ENCODE measurements at regions not wholly inside any gene's neighbourhood (a gene's known extent, or its start where the extent isn't known, plus 50 kb on each side); places are given as distances from the start of the nearest gene placed in this dataset.
"Not testable (repeated sequence)": the region's sequence is repeated elsewhere in the genome, so short reads cannot be mapped to it uniquely, and the experiment has no call there.

GRCh38 chr15:21738003-21738402 is 139.5 kb downstream of the POTEB start:
- H3K4me3 ChIP-seq (ENCODE audit: low read length); H3K27ac ChIP-seq (ENCODE audit: low read length); ATAC-seq; H3K4me1 ChIP-seq (ENCODE audit: control insufficient read depth, insufficient read depth, low read length); H3K27me3 ChIP-seq (ENCODE audit: control insufficient read depth, insufficient read depth); intact Hi-C loops (cut with DNase I); DNase-seq; H3K9me3 ChIP-seq (ENCODE audit: control insufficient read depth, low read length): not testable (repeated sequence)
- no CpG with 5 or more reads among the region's 7 CpGs for WGBS

- ATAC-seq; intact Hi-C loops (cut with DNase I); H3K27ac ChIP-seq (ENCODE audit: low read length); DNase-seq; H3K27me3 ChIP-seq (ENCODE audit: control insufficient read depth, insufficient read depth); H3K9me3 ChIP-seq (ENCODE audit: control insufficient read depth, low read length); H3K4me3 ChIP-seq (ENCODE audit: low read length); H3K4me1 ChIP-seq (ENCODE audit: control insufficient read depth, insufficient read depth, low read length): not testable (repeated sequence)
- no CpG with 5 or more reads among the region's 3 CpGs for whole genome bisulfite sequencing
These were observed 141.1 kb downstream of the POTEB start for GRCh38 chr15:21736443-21736842.

- intact Hi-C loops (cut with DNase I); H3K4me3 ChIP-seq (ENCODE audit: low read length); H3K27ac ChIP-seq (ENCODE audit: low read length); DNase-seq; ATAC-seq; H3K4me1 ChIP-seq (ENCODE audit: control insufficient read depth, insufficient read depth, low read length); H3K9me3 ChIP-seq (ENCODE audit: control insufficient read depth, low read length); H3K27me3 ChIP-seq (ENCODE audit: control insufficient read depth, insufficient read depth): not testable (repeated sequence)
- WGBS = no CpG with 5 or more reads among the region's 1 CpG
These were observed 141.7 kb downstream of the POTEB start for GRCh38 chr15:21735837-21736236.

- H3K27me3 ChIP-seq (ENCODE audit: control insufficient read depth, insufficient read depth); H3K9me3 ChIP-seq (ENCODE audit: control insufficient read depth, low read length); H3K4me1 ChIP-seq (ENCODE audit: control insufficient read depth, insufficient read depth, low read length); intact Hi-C loops (cut with DNase I); H3K27ac ChIP-seq (ENCODE audit: low read length); H3K4me3 ChIP-seq (ENCODE audit: low read length); ATAC-seq; DNase-seq: not testable (repeated sequence)
- WGBS = no CpG with 5 or more reads among the region's 7 CpGs
These were observed 142.2 kb downstream of the POTEB start for GRCh38 chr15:21735368-21735767.

- intact Hi-C loops (cut with DNase I); H3K4me1 ChIP-seq (ENCODE audit: control insufficient read depth, insufficient read depth, low read length); ATAC-seq; H3K4me3 ChIP-seq (ENCODE audit: low read length); H3K9me3 ChIP-seq (ENCODE audit: control insufficient read depth, low read length); H3K27ac ChIP-seq (ENCODE audit: low read length); DNase-seq; H3K27me3 ChIP-seq (ENCODE audit: control insufficient read depth, insufficient read depth): not testable (repeated sequence)
- no CpG with 5 or more reads among the region's 5 CpGs for WGBS
These were observed 146.0 kb downstream of the POTEB start for GRCh38 chr15:21731496-21731895.

GRCh38 chr15:21730427-21731405 is 146.8 kb downstream of the POTEB start:
- H3K27me3 ChIP-seq (ENCODE audit: control insufficient read depth, insufficient read depth); H3K9me3 ChIP-seq (ENCODE audit: control insufficient read depth, low read length); H3K27ac ChIP-seq (ENCODE audit: low read length); DNase-seq; H3K4me3 ChIP-seq (ENCODE audit: low read length); intact Hi-C loops (cut with DNase I); H3K4me1 ChIP-seq (ENCODE audit: control insufficient read depth, insufficient read depth, low read length): not testable (repeated sequence)
- WGBS = no CpG with 5 or more reads among the region's 19 CpGs
- peak; percentile 33 to 57 for ATAC-seq

GRCh38 chr15:21724988-21725387 is 152.5 kb downstream of the POTEB start:
- H3K27ac ChIP-seq (ENCODE audit: low read length); ATAC-seq; H3K4me1 ChIP-seq (ENCODE audit: control insufficient read depth, insufficient read depth, low read length); H3K27me3 ChIP-seq (ENCODE audit: control insufficient read depth, insufficient read depth); H3K4me3 ChIP-seq (ENCODE audit: low read length); intact Hi-C loops (cut with DNase I); H3K9me3 ChIP-seq (ENCODE audit: control insufficient read depth, low read length); DNase-seq: not testable (repeated sequence)
- no CpG with 5 or more reads among the region's 6 CpGs for WGBS

GRCh38 chr15:21721115-21721514 is 156.4 kb downstream of the POTEB start:
- H3K4me1 ChIP-seq (ENCODE audit: control insufficient read depth, insufficient read depth, low read length); H3K27me3 ChIP-seq (ENCODE audit: control insufficient read depth, insufficient read depth); H3K4me3 ChIP-seq (ENCODE audit: low read length); intact Hi-C loops (cut with DNase I); DNase-seq; H3K27ac ChIP-seq (ENCODE audit: low read length); ATAC-seq; H3K9me3 ChIP-seq (ENCODE audit: control insufficient read depth, low read length): not testable (repeated sequence)
- no CpG with 5 or more reads among the region's 5 CpGs for WGBS

GRCh38 chr15:21718779-21719178 is 158.8 kb downstream of the POTEB start:
- H3K9me3 ChIP-seq (ENCODE audit: control insufficient read depth, low read length); intact Hi-C loops (cut with DNase I); H3K4me1 ChIP-seq (ENCODE audit: control insufficient read depth, insufficient read depth, low read length); DNase-seq; H3K4me3 ChIP-seq (ENCODE audit: low read length); H3K27me3 ChIP-seq (ENCODE audit: control insufficient read depth, insufficient read depth); H3K27ac ChIP-seq (ENCODE audit: low read length): not testable (repeated sequence)
- WGBS = no CpG with 5 or more reads among the region's 4 CpGs
- peak in 1 of 2 donors; percentile 32 for ATAC-seq

GRCh38 chr15:21718108-21718507 is 159.4 kb downstream of the POTEB start:
- H3K27me3 ChIP-seq (ENCODE audit: control insufficient read depth, insufficient read depth); H3K4me3 ChIP-seq (ENCODE audit: low read length); ATAC-seq; H3K4me1 ChIP-seq (ENCODE audit: control insufficient read depth, insufficient read depth, low read length); DNase-seq; intact Hi-C loops (cut with DNase I); H3K27ac ChIP-seq (ENCODE audit: low read length); H3K9me3 ChIP-seq (ENCODE audit: control insufficient read depth, low read length): not testable (repeated sequence)
- WGBS = no CpG with 5 or more reads among the region's 2 CpGs

- WGBS = no CpG with 5 or more reads among the region's 8 CpGs
- H3K27ac ChIP-seq (ENCODE audit: low read length); H3K4me1 ChIP-seq (ENCODE audit: control insufficient read depth, insufficient read depth, low read length); DNase-seq; H3K9me3 ChIP-seq (ENCODE audit: control insufficient read depth, low read length); H3K27me3 ChIP-seq (ENCODE audit: control insufficient read depth, insufficient read depth); H3K4me3 ChIP-seq (ENCODE audit: low read length); intact Hi-C loops (cut with DNase I); ATAC-seq: not testable (repeated sequence)
These were observed 159.9 kb downstream of the POTEB start for GRCh38 chr15:21717661-21718060.
